GM23248 (cell line): ENCODE measurements at regions not wholly inside any gene's neighbourhood (a gene's known extent, or its start where the extent isn't known, plus 50 kb on each side); places are given as distances from the start of the nearest gene placed in this dataset.

Experiments
- DNase-seq: peaks from one replicate; pipeline ENCODE4 v3.0.0-alpha.2; 2015
- H2AFZ ChIP-seq: fragments of 200-600 bp; sonication (generic); 2 replicates; pipeline ENCODE4 v1.6.1; 2016; ENCODE audit warnings: antibody characterized with exemption
- H3F3A ChIP-seq: fragments of 200-600 bp; sonication (generic); 2 replicates; pipeline ENCODE4 v1.6.1; 2016; ENCODE audit warnings: mild to moderate bottlenecking, antibody characterized with exemption, mixed run types; ENCODE audit not compliant: insufficient read depth
- H3K27ac ChIP-seq: fragments of 200-600 bp; sonication (generic); 2 replicates; pipeline ENCODE4 v1.5.1; 2016; ENCODE audit warnings: mild to moderate bottlenecking
- H3K27me3 ChIP-seq: fragments of 200-600 bp; sonication (generic); replicated peaks from 2 replicates; pipeline ENCODE4 v1.6.1; 2016; ENCODE audit warnings: mild to moderate bottlenecking; ENCODE audit not compliant: insufficient read depth
- H3K36me3 ChIP-seq: fragments of 200-600 bp; sonication (generic); 2 replicates; pipeline ENCODE4 v1.6.1; 2016; ENCODE audit warnings: low read depth, mild to moderate bottlenecking
- H3K4me1 ChIP-seq: fragments of 200-600 bp; sonication (generic); 2 replicates; pipeline ENCODE4 v1.6.1; 2016; ENCODE audit warnings: mild to moderate bottlenecking; ENCODE audit not compliant: insufficient read depth
- H3K4me2 ChIP-seq: fragments of 200-600 bp; sonication (generic); one replicate; pipeline ENCODE4 v1.6.1; 2016; ENCODE audit warnings: mild to moderate bottlenecking; ENCODE audit not compliant: unreplicated experiment
- H3K4me3 ChIP-seq: fragments of 200-600 bp; sonication (generic); 2 replicates; pipeline ENCODE4 v1.5.1; 2016; ENCODE audit warnings: mild to moderate bottlenecking
- H3K79me2 ChIP-seq: fragments of 200-600 bp; sonication (generic); 2 replicates; pipeline ENCODE4 v1.6.1; 2016; ENCODE audit warnings: mild to moderate bottlenecking; ENCODE audit not compliant: insufficient read depth
- H3K9ac ChIP-seq: fragments of 200-600 bp; sonication (generic); 2 replicates; pipeline ENCODE4 v1.6.1; 2016; ENCODE audit warnings: mild to moderate bottlenecking
- H3K9me2 ChIP-seq: fragments of 200-600 bp; sonication (generic); 2 replicates; pipeline ENCODE4 v1.6.1; 2016; ENCODE audit warnings: mixed run types, mild to moderate bottlenecking, moderate library complexity; ENCODE audit not compliant: insufficient read depth
- H3K9me3 ChIP-seq: fragments of 200-600 bp; sonication (generic); one replicate; pipeline ENCODE4 v1.6.1; 2017; ENCODE audit warnings: low read depth
- H4K20me1 ChIP-seq: fragments of 200-600 bp; sonication (generic); 2 replicates; pipeline ENCODE4 v1.6.0; 2016; ENCODE audit not compliant: insufficient read depth
- EZH2 ChIP-seq: fragments of 200-600 bp; sonication (generic); IDR thresholded peaks from 2 replicates; pipeline ENCODE4 v1.6.1; 2018; ENCODE audit warnings: antibody characterized with exemption, mild to moderate bottlenecking; ENCODE audit not compliant: insufficient read depth, poor library complexity, severe bottlenecking
- EZH2phosphoT487 ChIP-seq: fragments of 200-600 bp; sonication (generic); IDR thresholded peaks from 2 replicates; pipeline ENCODE4 v1.6.1; 2018; ENCODE audit warnings: antibody characterized with exemption, moderate library complexity, mild to moderate bottlenecking, low read depth; ENCODE audit not compliant: insufficient read depth
- WGBS, 2 experiments: methylation state at CpG; one replicate each; pipeline ENCODE4 v1.1.6; 2015 to 2017; ENCODE audit warnings: low lambda C conversion rate in 2 of 2, low coverage in 1 of 2; ENCODE audit errors: missing lambda C conversion rate in 2 of 2; 5-methylcytosine and 5-hydroxymethylcytosine counted together
- in situ Hi-C: fragments of 300-500 bp; cut with MboI; formaldehyde crosslinking; loops from 2 replicates; pipeline ENCODE4 v1.15.0; 2020

- in situ Hi-C loops = no loop called here
- Histone ChIP-seq H4K20me1 (no peaks in the 10 kb centered on the region), H3K27me3 (no peaks in the 10 kb centered on the region), H3K36me3 (no peaks in the 10 kb centered on the region), H3K27ac (no peak overlapping the region), H3K4me2 (no peak overlapping the region), H3F3A (peaks cover 15% of the 10 kb centered on the region), H3K4me3 (no peak overlapping the region), H3K9me2 (no peaks in the 10 kb centered on the region), H2AFZ (no peak overlapping the region), H3K79me2 (no peaks in the 10 kb centered on the region), H3K4me1 (peaks cover 24% of the 10 kb centered on the region), H3K9ac (no peak overlapping the region), H3K9me3 (no peaks in the 10 kb centered on the region)
- DNase-seq = no peak
- 98 to 99% methylated on average over 10 of the region's 10 CpGs for WGBS, 2 experiments
- TF ChIP-seq EZH2 = no peak
- no peak for TF ChIP-seq EZH2phosphoT487
Observed at GRCh38 chr10:78969719-78970118, 99.0 kb upstream of the ZMIZ1 start.

- no peak for DNase-seq
- H3K9me3 ChIP-seq = no peaks in the 10 kb centered on the region
- WGBS, 2 experiments = 89 to 90% methylated on average over 10 of the region's 10 CpGs
- H3K9ac ChIP-seq = no peak overlapping the region
- no peak overlapping the region for H2AFZ ChIP-seq
- no peaks in the 10 kb centered on the region for H3K9me2 ChIP-seq
- peaks cover 29% of the 10 kb centered on the region for H3K4me1 ChIP-seq
- no peaks in the 10 kb centered on the region for H3K79me2 ChIP-seq
- TF ChIP-seq EZH2 (no peak), EZH2phosphoT487 (no peak)
- H4K20me1 ChIP-seq = no peaks in the 10 kb centered on the region
- no peak overlapping the region for H3K27ac ChIP-seq
- no peaks in the 10 kb centered on the region for H3K36me3 ChIP-seq
- peaks cover 20% of the 10 kb centered on the region for H3F3A ChIP-seq
- H3K4me3 ChIP-seq = no peak overlapping the region
- H3K27me3 ChIP-seq = no peaks in the 10 kb centered on the region
- in situ Hi-C loops = no loop called here
- no peak overlapping the region for H3K4me2 ChIP-seq
Observed at GRCh38 chr10:78970261-78970660, 98.5 kb upstream of the ZMIZ1 start.

GRCh38 chr10:78971094-78971682, 97.6 kb upstream of the ZMIZ1 start:
- peaks cover 29% of the 10 kb centered on the region for H3K4me1 ChIP-seq
- 0 out of 2 replicates have a peak overlapping the region, but pooled peaks have one; percentile 100 for H3K27ac ChIP-seq
- peaks cover 22% of the 10 kb centered on the region for H3F3A ChIP-seq
- no peaks in the 10 kb centered on the region for H3K36me3 ChIP-seq
- H3K27me3 ChIP-seq = no peaks in the 10 kb centered on the region
- no peaks in the 10 kb centered on the region for H4K20me1 ChIP-seq
- WGBS, 2 experiments = 96 to 99% methylated on average over 5 of the region's 5 CpGs
- no peak overlapping the region for H3K4me2 ChIP-seq
- no peak overlapping the region for H3K4me3 ChIP-seq
- no peaks in the 10 kb centered on the region for H3K9me2 ChIP-seq
- DNase-seq = no peak
- no peak overlapping the region for H3K9ac ChIP-seq
- in situ Hi-C loops = no loop called here
- no peaks in the 10 kb centered on the region for H3K9me3 ChIP-seq
- H2AFZ ChIP-seq = no peak overlapping the region
- no peaks in the 10 kb centered on the region for H3K79me2 ChIP-seq
- TF ChIP-seq EZH2phosphoT487 (no peak), EZH2 (no peak)

- H3K79me2 ChIP-seq = no peaks in the 10 kb centered on the region
- peak overlapping the region; percentile 96 for H3K9ac ChIP-seq
- no peak for TF ChIP-seq EZH2
- TF ChIP-seq EZH2phosphoT487 = no peak
- peak overlapping the region; percentile 71 for H3K4me3 ChIP-seq
- peak overlapping the region; percentile 100 for H3K27ac ChIP-seq
- in situ Hi-C loops = no loop called here
- H3K36me3 ChIP-seq = no peaks in the 10 kb centered on the region
- no peaks in the 10 kb centered on the region for H3K9me3 ChIP-seq
- 9 to 10% methylated on average over 11 of the region's 11 CpGs for WGBS, 2 experiments
- H3K9me2 ChIP-seq = no peaks in the 10 kb centered on the region
- DNase-seq = peak; percentile 94
- H2AFZ ChIP-seq = peak overlapping the region; percentile 12; the same call in 1 of the 2 replicates
- no peaks in the 10 kb centered on the region for H3K27me3 ChIP-seq
- H3K4me2 ChIP-seq = peak overlapping the region; percentile 78
- peaks cover 39% of the 10 kb centered on the region for H3K4me1 ChIP-seq
- no peaks in the 10 kb centered on the region for H4K20me1 ChIP-seq
- H3F3A ChIP-seq = peaks cover 28% of the 10 kb centered on the region
Observed at GRCh38 chr10:78972160-78972946, 96.4 kb upstream of the ZMIZ1 start.
